DOHH2 (cell line): ENCODE measurements at regions not wholly inside any gene's neighbourhood (a gene's known extent, or its start where the extent isn't known, plus 50 kb on each side); places are given as distances from the start of the nearest gene placed in this dataset.

Source experiments
- CTCF ChIP-seq: fragments of 200-600 bp; sonication (generic); IDR thresholded peaks from one replicate; pipeline ENCODE4 v1.5.1; 2014; ENCODE audit warnings: antibody characterized with exemption, mild to moderate bottlenecking, low read depth, low read length; ENCODE audit not compliant: poor library complexity, severe bottlenecking
- EZH2phosphoT487 ChIP-seq: fragments of 200-600 bp; sonication (generic); IDR thresholded peaks from 2 replicates; pipeline ENCODE4 v1.6.1; 2017; ENCODE audit warnings: borderline replicate concordance, mild to moderate bottlenecking, antibody characterized with exemption, low read length, moderate library complexity, mixed read lengths

- TF ChIP-seq CTCF: no peak
- TF ChIP-seq EZH2phosphoT487: no peak
Measured at GRCh38 chr1:56033321-56034037, 545.9 kb downstream of the PLPP3 start.
